HepG2 (cell line): ENCODE measurements at regions not wholly inside any gene's neighbourhood (a gene's known extent, or its start where the extent isn't known, plus 50 kb on each side); places are given as distances from the start of the nearest gene placed in this dataset.

Experiments
- ATAC-seq: fragments of 200-7000 bp; cut with Tn5 transposase; 3 replicates; pipeline ENCODE4 v1.9.1; 2020; ENCODE audit warnings: mild to moderate bottlenecking, moderate library complexity
- BruUV-seq: library from RNA; stranded (reverse); fragments of 400-500 nt; replicated peaks from 2 replicates; lab custom pipeline; 2021; lab: Mats Ljungman, UMichigan
- CTCF ChIA-PET: fragments of 300-600 bp; formaldehyde crosslinking; extraction: SDS; loops from one replicate; lab custom pipeline; 2021; ENCODE audit warnings: low total read pairs, inconsistent platforms, low intra/inter-chr PET ratio; lab: Yijun Ruan, JAX
- POLR2A ChIA-PET: fragments of 350-600 bp; sonication (Branson Sonifier 250); formaldehyde crosslinking; loops from one replicate; lab custom pipeline; 2020; ENCODE audit warnings: antibody characterized with exemption, inconsistent platforms; lab: Yijun Ruan, JAX
- DNase-seq: peaks from one replicate; pipeline ENCODE4 v3.0.0-alpha.2; 2015; ENCODE audit warnings: low spot score
- FAIRE-seq: peaks from 3 replicates; lab custom pipeline; 2011; peaks lifted over from hg19 to GRCh38; lab: Jason Lieb, UNC
- H2AFZ ChIP-seq: one replicate; pipeline ENCODE4 v1.6.1; 2011; ENCODE audit warnings: low read length, inconsistent platforms
- H3K27ac ChIP-seq: fragments of 300-600 bp; 3 replicates; pipeline ENCODE4 v1.8.0; 2011; ENCODE audit warnings: mixed run types, mild to moderate bottlenecking, mixed read lengths, low read length, inconsistent platforms; ENCODE audit not compliant: insufficient read depth; ENCODE audit errors: extremely low read length
- H3K27me3 ChIP-seq, 2 experiments: fragments of 200-600 bp in 1 of 2; 2 replicates in 1 of 2; 3 replicates in 1 of 2; pipeline versions ENCODE4 v1.6.0 to v1.8.0; 2011; ENCODE audit warnings: low read length in 2 of 2, mild to moderate bottlenecking in 2 of 2, moderate library complexity in 2 of 2, inconsistent platforms in 1 of 2; ENCODE audit not compliant: insufficient read depth in 2 of 2, control insufficient read depth in 1 of 2
- H3K36me3 ChIP-seq, 2 experiments: fragments of 200-600 bp in 1 of 2; replicated peaks in 1 of 2; 2 replicates in 1 of 2; 3 replicates in 1 of 2; pipeline versions ENCODE4 v1.5.1 to v1.8.0; 2011; ENCODE audit warnings: low read length in 2 of 2, inconsistent platforms in 1 of 2; ENCODE audit not compliant: insufficient read depth in 2 of 2, control insufficient read depth in 1 of 2
- H3K4me1 ChIP-seq: 2 replicates; pipeline ENCODE4 v1.5.1; 2012; ENCODE audit warnings: low read length, inconsistent platforms; ENCODE audit not compliant: insufficient read depth
- H3K4me2 ChIP-seq: 2 replicates; pipeline ENCODE4 v1.6.0; 2011; ENCODE audit warnings: low read depth, low read length, inconsistent platforms
- H3K4me3 ChIP-seq, 3 experiments: fragments of 200-600 bp in 1 of 3; sonication (generic), shearing (Covaris generic) in 1 of 3; replicated peaks in 1 of 3; 2 replicates each; pipeline ENCODE4 v1.5.1; 2011 to 2016; ENCODE audit warnings: low read length in 3 of 3, inconsistent platforms in 2 of 3, low read depth in 2 of 3, mild to moderate bottlenecking in 2 of 3, control low read depth in 1 of 3, mixed read lengths in 1 of 3; ENCODE audit not compliant: insufficient read depth in 1 of 3
- H3K79me2 ChIP-seq: one replicate; pipeline ENCODE4 v1.6.1; 2011; ENCODE audit warnings: low read length, inconsistent platforms; ENCODE audit not compliant: insufficient read depth
- H3K9ac ChIP-seq: 2 replicates; pipeline ENCODE4 v1.6.0; 2011; ENCODE audit warnings: mild to moderate bottlenecking, low read depth, low read length, inconsistent platforms; ENCODE audit not compliant: insufficient read depth
- H3K9me3 ChIP-seq: 2 replicates; pipeline ENCODE4 v1.5.1; 2012; ENCODE audit warnings: mild to moderate bottlenecking, low read length
- H4K20me1 ChIP-seq: 2 replicates; pipeline ENCODE4 v1.6.0; 2011; ENCODE audit warnings: inconsistent platforms, mild to moderate bottlenecking, low read length, moderate library complexity; ENCODE audit not compliant: insufficient read depth
- PHF20 ChIP-seq: sonication (generic); formaldehyde crosslinking; IDR thresholded peaks from 2 replicates; pipeline ENCODE4 v1.5.0; 2020; ENCODE audit warnings: mild to moderate bottlenecking, missing genetic modification reagents
- REL ChIP-seq: sonication (generic); formaldehyde crosslinking; conservative IDR thresholded peaks from 2 replicates; pipeline ENCODE4 v1.8.0; 2022; ENCODE audit warnings: mild to moderate bottlenecking, missing genetic modification reagents, moderate library complexity
- TEF ChIP-seq: sonication (generic); formaldehyde crosslinking; IDR thresholded peaks from 2 replicates; pipeline ENCODE4 v1.5.0; 2020; ENCODE audit warnings: missing genetic modification reagents
- YEATS2 ChIP-seq: sonication (generic); formaldehyde crosslinking; IDR thresholded peaks from 2 replicates; pipeline ENCODE4 v1.4.0; 2020; ENCODE audit warnings: missing genetic modification reagents, borderline replicate concordance
- ZBTB2 ChIP-seq: sonication (generic); formaldehyde crosslinking; IDR thresholded peaks from 2 replicates; pipeline ENCODE4 v1.8.0; 2022; ENCODE audit warnings: low read depth, missing genetic modification reagents
- ZNF556 ChIP-seq: sonication (generic); formaldehyde crosslinking; IDR thresholded peaks from 2 replicates; pipeline ENCODE4 v1.4.0; 2020; ENCODE audit warnings: mild to moderate bottlenecking, missing genetic modification reagents, borderline replicate concordance
- ZSCAN12 ChIP-seq: sonication (generic); formaldehyde crosslinking; IDR thresholded peaks from 2 replicates; pipeline ENCODE4 v1.9.0; 2021; ENCODE audit warnings: mild to moderate bottlenecking, missing genetic modification reagents
- in situ Hi-C: cut with HindIII; loops from 2 replicates; pipeline ENCODE4 v1.10.0; 2017; ENCODE audit warnings: low pct_unique_long_range_greater_than_20kb; ENCODE audit not compliant: extremely low pct_ligation_motif_present
- intact Hi-C: fragments of 100-400 bp; cut with micrococcal nuclease; formaldehyde crosslinking; loops from one replicate; pipeline ENCODE4 v1.10.0; 2022; ENCODE audit not compliant: unreplicated experiment

GRCh38 chrX:121649417-121649816 is 602.0 kb downstream of the GLUD2 start (continued):
- TF ChIP-seq YEATS2 (CRISPR knock-in tag): no peak
- TF ChIP-seq, all 625 proteins: peak for 0

GRCh38 chrX:121655276-121655675 is 607.9 kb downstream of the GLUD2 start:
- no peak overlapping the region for H2AFZ ChIP-seq
- no peak overlapping the region for H3K4me3 ChIP-seq
- CTCF ChIA-PET: no interaction called here
- no peak overlapping the region for H3K4me2 ChIP-seq
- H3K27ac ChIP-seq: no peak overlapping the region
- FAIRE-seq (no peak), DNase-seq (no peak), ATAC-seq (no peak)
- POLR2A ChIA-PET: no interaction called here
- intact Hi-C loops (no loop called here), in situ Hi-C loops (no loop called here)
- H3K79me2 ChIP-seq: no peaks in the 10 kb centered on the region
- H3K27me3 ChIP-seq: no peaks in the 10 kb centered on the region
- H3K36me3 ChIP-seq: no peaks in the 10 kb centered on the region
- no peaks in the 10 kb centered on the region for H3K4me1 ChIP-seq
- no peaks in the 10 kb centered on the region for H4K20me1 ChIP-seq
- TF ChIP-seq ZNF556 (CRISPR knock-in tag) (no peak), ZSCAN12 (CRISPR knock-in tag) (no peak), ZBTB2 (no peak), TEF (CRISPR knock-in tag) (no peak), REL (CRISPR knock-in tag) (no peak), PHF20 (CRISPR knock-in tag) (no peak)
- peaks cover 5% of the 10 kb centered on the region; the same call in 1 of the 2 replicates for H3K9me3 ChIP-seq
- no TSS peak for BruUV-seq
- no peak overlapping the region for H3K9ac ChIP-seq
